ENCODE measurements at regions not wholly inside any gene's neighbourhood (a gene's known extent, or its start where the extent isn't known, plus 50 kb on each side); places are given as distances from the start of the nearest gene placed in this dataset.

DNA sequence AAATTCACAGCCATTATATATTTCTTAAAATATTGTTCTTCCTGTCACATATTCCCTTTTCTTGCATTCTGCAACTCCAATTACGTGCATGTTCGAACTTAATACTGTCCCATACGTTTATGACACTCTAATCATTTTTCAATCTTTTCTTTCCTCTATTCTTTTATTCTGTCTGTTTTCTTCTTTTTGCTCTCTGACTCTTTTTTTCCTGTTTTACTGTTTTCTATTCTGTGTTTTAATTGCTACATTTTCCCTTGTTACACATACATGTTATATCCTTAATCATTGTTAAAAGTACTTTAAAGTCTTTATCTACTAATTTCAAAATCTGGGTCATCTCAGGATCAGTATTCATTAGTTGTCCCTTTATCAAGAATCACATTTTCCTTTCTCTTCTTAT lies 1149.1 kb upstream of the PCDH20 start:
- Mint-ChIP-seq H3K36me3 (ENCODE audit: low read depth) (no peaks in the 10 kb centered on the region), H3K4me1 (ENCODE audit: low read depth) (no peaks in the 10 kb centered on the region), H3K27me3 (ENCODE audit: insufficient read depth) (no peaks in the 10 kb centered on the region), H3K4me3 (no peak overlapping the region), H3K27ac (no peak overlapping the region), H3K9me3 (peaks cover 3% of the 10 kb centered on the region)
- no peak for DNase-seq (ENCODE audit: low spot score)
- intact Hi-C loops (cut with micrococcal nuclease) = no loop called here

DNA sequence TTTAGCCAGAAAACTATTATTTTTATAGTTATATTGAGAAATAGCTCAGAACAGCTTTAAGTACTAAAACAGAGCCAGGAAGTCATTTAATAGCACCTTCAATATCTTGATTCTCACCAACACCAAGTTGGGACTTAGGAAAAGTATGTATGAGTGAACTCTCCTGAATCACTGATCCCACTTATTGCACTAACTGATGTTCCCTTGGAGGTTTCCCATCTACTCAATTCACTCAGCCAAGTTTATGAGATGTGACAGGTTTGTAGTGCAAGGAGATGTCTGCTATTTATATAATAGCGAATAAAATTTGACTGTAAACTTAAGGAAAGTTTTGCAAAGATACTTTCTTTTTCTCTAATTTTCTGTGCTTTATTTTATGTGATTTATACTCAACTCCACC lies 1147.6 kb upstream of the PCDH20 start:
- H3K4me3 Mint-ChIP-seq = no peak overlapping the region
- H3K9me3 Mint-ChIP-seq = peaks cover 3% of the 10 kb centered on the region
- H3K27me3 Mint-ChIP-seq (ENCODE audit: insufficient read depth) = no peaks in the 10 kb centered on the region
- intact Hi-C loops (cut with micrococcal nuclease) = no loop called here
- no peak overlapping the region for H3K27ac Mint-ChIP-seq
- no peaks in the 10 kb centered on the region for H3K4me1 Mint-ChIP-seq (ENCODE audit: low read depth)
- no peak for DNase-seq (ENCODE audit: low spot score)
- no peaks in the 10 kb centered on the region for H3K36me3 Mint-ChIP-seq (ENCODE audit: low read depth)

DNA sequence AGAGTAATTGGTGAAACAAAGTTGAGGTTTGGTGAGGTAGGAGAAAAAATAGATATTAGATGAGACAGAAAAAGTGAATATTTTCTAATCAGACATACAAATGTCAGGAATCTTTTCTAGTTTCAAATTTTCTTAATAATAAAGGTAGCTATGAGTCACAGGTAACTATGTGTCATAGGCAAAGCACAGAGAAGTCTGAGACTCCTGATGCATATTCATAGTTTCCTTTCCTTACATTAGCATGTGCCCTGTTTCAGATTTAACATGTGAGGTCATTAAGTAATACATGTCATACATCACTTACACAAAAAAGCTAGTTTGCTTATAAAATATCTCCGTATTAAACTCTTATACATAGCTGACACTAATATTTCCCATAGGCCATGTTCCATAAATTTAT lies 1141.3 kb upstream of the PCDH20 start:
- no peaks in the 10 kb centered on the region for H3K27me3 Mint-ChIP-seq (ENCODE audit: insufficient read depth)
- no peaks in the 10 kb centered on the region for H3K36me3 Mint-ChIP-seq (ENCODE audit: low read depth)
- H3K4me1 Mint-ChIP-seq (ENCODE audit: low read depth) = no peaks in the 10 kb centered on the region
- intact Hi-C loops (cut with micrococcal nuclease) = no loop called here
- DNase-seq (ENCODE audit: low spot score) = no peak
- no peak overlapping the region for H3K27ac Mint-ChIP-seq
- H3K9me3 Mint-ChIP-seq = no peaks in the 10 kb centered on the region
- no peak overlapping the region for H3K4me3 Mint-ChIP-seq

DNA sequence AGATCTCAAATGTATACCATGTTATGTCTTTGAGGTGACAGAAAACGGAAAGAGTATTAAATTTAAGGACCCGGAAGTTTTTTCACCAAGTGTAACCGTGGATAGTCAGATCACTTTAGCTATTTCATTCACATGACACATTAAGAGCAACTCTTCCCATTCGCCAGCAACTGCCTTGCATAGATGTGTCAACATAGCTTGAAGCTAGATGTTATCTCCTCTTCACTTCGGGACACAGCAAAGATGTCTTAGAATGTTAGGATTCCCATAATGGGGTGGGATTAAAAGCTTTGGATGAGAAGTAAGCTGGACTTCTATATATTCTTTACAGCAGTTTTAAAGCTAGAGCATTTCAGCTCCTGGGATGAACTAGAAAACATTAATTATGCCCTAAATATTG lies 1135.9 kb upstream of the PCDH20 start:
- no peak overlapping the region for H3K4me3 Mint-ChIP-seq
- no peaks in the 10 kb centered on the region for H3K36me3 Mint-ChIP-seq (ENCODE audit: low read depth)
- no peaks in the 10 kb centered on the region for H3K9me3 Mint-ChIP-seq
- intact Hi-C loops (cut with micrococcal nuclease) = no loop called here
- no peak overlapping the region for H3K27ac Mint-ChIP-seq
- no peak for DNase-seq (ENCODE audit: low spot score)
- H3K4me1 Mint-ChIP-seq (ENCODE audit: low read depth) = no peaks in the 10 kb centered on the region
- H3K27me3 Mint-ChIP-seq (ENCODE audit: insufficient read depth) = no peaks in the 10 kb centered on the region

DNA sequence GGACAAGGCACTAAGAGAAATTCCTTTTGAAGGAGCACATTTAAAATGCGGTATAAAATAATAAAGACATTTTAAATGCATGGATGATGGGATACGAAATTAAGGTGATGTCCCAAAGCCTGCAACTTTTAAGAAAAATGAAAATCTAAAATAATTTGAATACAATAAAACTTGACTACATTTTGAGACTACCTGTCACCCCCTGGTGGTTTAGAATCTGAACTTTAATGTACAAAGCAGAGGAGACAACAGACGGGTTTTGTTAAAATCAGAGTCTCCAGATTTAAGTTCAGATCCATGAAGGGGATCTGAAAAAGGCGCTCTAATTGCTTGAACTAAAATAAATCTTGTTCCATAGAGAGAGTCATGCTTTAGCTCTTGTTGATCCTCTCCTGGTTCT lies 1129.3 kb upstream of the PCDH20 start:
- Mint-ChIP-seq H3K9me3 (no peaks in the 10 kb centered on the region), H3K4me1 (ENCODE audit: low read depth) (no peaks in the 10 kb centered on the region), H3K4me3 (no peak overlapping the region), H3K36me3 (ENCODE audit: low read depth) (no peaks in the 10 kb centered on the region), H3K27ac (no peak overlapping the region), H3K27me3 (ENCODE audit: insufficient read depth) (no peaks in the 10 kb centered on the region)
- DNase-seq (ENCODE audit: low spot score) = no peak
- intact Hi-C loops (cut with micrococcal nuclease) = no loop called here

DNA sequence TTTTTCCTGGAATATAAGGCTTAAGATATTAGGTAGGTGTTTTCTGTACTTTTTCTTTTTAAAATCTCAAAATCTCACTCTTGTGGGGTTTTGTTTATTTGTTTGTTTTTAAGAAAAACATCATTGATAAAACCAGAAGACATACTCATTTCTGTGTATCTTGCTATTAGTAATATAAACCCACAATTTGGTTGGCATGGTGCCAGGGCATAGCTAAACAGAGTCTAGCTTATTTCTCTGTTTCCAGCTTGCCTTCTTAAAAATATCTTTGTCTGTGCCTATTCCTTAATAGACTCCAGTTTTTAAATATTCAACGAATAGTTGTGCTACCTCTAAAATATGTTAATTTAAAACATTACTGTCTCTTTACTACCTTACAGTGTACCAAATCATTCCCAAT lies 1121.9 kb upstream of the PCDH20 start:
- Mint-ChIP-seq H3K27me3 (ENCODE audit: insufficient read depth) (no peaks in the 10 kb centered on the region), H3K4me1 (ENCODE audit: low read depth) (no peaks in the 10 kb centered on the region), H3K27ac (no peak overlapping the region), H3K36me3 (ENCODE audit: low read depth) (no peaks in the 10 kb centered on the region), H3K4me3 (no peak overlapping the region), H3K9me3 (peaks cover 4% of the 10 kb centered on the region)
- DNase-seq (ENCODE audit: low spot score) = no peak
- intact Hi-C loops (cut with micrococcal nuclease) = no loop called here

DNA sequence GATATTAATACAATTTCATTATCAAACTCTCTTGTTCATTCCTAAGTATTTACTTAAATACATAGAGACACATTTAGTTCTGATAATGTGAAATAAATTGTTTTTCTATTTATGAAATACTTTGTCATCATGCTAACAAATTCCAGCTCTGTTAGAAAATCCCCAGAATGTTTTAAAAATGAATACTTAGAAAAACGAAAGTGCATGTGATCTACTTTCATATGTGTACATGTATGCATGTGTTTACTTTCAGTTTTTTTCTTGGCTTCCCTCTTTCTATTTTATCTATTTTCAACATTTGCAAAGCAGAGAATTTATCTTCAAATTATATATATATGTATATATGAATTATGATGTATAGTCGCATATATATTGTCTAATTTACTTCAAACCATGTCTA lies 1110.0 kb upstream of the PCDH20 start:
- Mint-ChIP-seq H3K9me3 (peaks cover 4% of the 10 kb centered on the region), H3K27ac (no peak overlapping the region), H3K27me3 (ENCODE audit: insufficient read depth) (no peaks in the 10 kb centered on the region), H3K36me3 (ENCODE audit: low read depth) (no peaks in the 10 kb centered on the region), H3K4me3 (no peak overlapping the region), H3K4me1 (ENCODE audit: low read depth) (no peaks in the 10 kb centered on the region)
- intact Hi-C loops (cut with micrococcal nuclease) = no loop called here
- DNase-seq (ENCODE audit: low spot score) = no peak

DNA sequence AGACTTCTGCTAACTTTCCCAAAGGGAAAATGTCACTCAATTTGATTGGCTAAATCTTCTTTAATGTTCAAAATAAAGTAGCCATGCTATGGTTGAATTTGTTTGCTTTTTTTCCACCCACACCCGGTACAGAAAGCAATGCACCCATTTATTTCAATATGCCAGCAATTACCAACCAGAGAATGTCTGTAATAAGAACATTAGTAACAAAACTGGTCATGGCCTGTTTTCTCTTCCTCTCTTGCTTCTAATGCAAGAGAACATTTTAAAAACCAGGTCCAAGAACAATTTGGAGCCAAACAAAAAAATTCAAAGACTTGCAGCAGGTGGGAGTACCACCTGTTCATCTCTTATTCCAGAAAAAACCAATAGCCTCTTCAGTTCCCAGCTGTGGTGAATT lies 1108.8 kb upstream of the PCDH20 start:
- H3K4me3 Mint-ChIP-seq = no peak overlapping the region
- DNase-seq (ENCODE audit: low spot score) = no peak
- H3K4me1 Mint-ChIP-seq (ENCODE audit: low read depth) = no peaks in the 10 kb centered on the region
- peaks cover 4% of the 10 kb centered on the region for H3K9me3 Mint-ChIP-seq
- no peak overlapping the region for H3K27ac Mint-ChIP-seq
- intact Hi-C loops (cut with micrococcal nuclease) = no loop called here
- no peaks in the 10 kb centered on the region for H3K27me3 Mint-ChIP-seq (ENCODE audit: insufficient read depth)
- H3K36me3 Mint-ChIP-seq (ENCODE audit: low read depth) = no peaks in the 10 kb centered on the region

DNA sequence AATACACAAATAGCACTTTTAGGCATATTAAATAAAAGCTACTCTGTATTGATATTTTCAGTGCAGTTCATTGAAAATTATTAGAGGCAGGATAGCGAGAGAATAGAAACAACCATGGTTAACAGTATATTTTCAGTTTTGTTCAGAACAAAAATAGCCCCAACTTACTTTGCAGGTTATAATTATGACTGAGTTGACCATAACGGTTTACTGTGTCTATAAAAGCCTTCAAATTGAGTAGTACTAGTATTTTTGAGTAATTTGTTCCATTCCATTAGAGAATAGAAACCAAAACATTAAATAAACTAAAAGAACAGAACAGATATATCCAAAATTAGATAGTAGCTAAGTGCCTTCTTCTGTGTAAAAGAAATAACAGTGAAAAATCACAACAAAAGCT lies 1108.4 kb upstream of the PCDH20 start:
- H3K4me3 Mint-ChIP-seq = no peak overlapping the region
- peaks cover 2% of the 10 kb centered on the region for H3K9me3 Mint-ChIP-seq
- intact Hi-C loops (cut with micrococcal nuclease) = no loop called here
- no peaks in the 10 kb centered on the region for H3K4me1 Mint-ChIP-seq (ENCODE audit: low read depth)
- no peak overlapping the region for H3K27ac Mint-ChIP-seq
- no peaks in the 10 kb centered on the region for H3K36me3 Mint-ChIP-seq (ENCODE audit: low read depth)
- no peak for DNase-seq (ENCODE audit: low spot score)
- H3K27me3 Mint-ChIP-seq (ENCODE audit: insufficient read depth) = no peaks in the 10 kb centered on the region

DNA sequence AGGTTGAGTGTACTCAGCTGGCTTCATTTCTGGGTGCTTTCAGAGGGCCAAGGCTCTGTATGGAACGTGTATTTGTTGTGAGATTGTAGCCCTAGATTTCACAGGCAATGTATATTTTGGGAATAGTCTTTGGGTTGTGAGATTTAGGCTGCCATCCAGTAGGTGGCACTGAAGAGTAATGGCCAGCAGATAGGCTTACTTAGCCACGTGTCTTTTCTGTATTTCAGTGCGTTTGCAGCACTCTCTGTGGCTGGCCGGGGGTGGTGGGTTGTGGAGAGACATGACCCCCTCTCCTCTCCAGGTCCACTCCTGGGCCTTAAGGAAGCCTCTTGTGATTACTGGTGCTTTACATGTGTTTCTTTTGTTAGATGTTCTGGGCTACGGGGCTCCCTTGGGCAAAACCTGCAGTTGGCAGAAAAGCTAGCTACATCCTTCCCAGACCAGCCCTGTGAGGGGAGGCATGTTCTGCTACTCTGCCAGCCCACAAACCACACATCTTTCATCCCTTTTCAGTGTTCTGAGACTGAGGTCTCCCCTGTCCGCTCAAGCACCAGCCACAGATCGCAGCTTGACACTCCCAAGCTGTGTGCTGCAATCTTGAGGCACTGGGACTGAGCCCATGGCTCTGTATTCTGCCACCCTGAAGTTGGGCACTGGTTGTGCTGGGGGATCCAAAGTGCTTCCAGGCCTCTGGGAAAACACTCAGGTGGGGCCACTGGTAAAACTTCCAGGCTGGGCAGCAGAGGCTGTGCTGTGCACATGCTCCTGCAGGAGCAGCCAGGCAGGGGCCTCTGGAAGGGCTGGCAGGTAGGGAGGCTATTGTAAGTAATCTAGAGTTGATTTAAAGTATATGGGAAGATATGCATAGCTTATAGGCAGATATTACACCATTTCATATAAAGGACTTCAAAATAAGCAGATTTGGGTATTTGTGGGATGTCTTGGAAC lies 1096.8 kb upstream of the PCDH20 start:
- intact Hi-C loops (cut with micrococcal nuclease) = no loop called here
- Mint-ChIP-seq H3K9me3 (no peaks in the 10 kb centered on the region), H3K4me3 (no peak overlapping the region), H3K27me3 (ENCODE audit: insufficient read depth) (peaks cover 2% of the 10 kb centered on the region), H3K4me1 (ENCODE audit: low read depth) (no peaks in the 10 kb centered on the region), H3K36me3 (ENCODE audit: low read depth) (no peaks in the 10 kb centered on the region), H3K27ac (no peak overlapping the region)
- DNase-seq (ENCODE audit: low spot score) = no peak

DNA sequence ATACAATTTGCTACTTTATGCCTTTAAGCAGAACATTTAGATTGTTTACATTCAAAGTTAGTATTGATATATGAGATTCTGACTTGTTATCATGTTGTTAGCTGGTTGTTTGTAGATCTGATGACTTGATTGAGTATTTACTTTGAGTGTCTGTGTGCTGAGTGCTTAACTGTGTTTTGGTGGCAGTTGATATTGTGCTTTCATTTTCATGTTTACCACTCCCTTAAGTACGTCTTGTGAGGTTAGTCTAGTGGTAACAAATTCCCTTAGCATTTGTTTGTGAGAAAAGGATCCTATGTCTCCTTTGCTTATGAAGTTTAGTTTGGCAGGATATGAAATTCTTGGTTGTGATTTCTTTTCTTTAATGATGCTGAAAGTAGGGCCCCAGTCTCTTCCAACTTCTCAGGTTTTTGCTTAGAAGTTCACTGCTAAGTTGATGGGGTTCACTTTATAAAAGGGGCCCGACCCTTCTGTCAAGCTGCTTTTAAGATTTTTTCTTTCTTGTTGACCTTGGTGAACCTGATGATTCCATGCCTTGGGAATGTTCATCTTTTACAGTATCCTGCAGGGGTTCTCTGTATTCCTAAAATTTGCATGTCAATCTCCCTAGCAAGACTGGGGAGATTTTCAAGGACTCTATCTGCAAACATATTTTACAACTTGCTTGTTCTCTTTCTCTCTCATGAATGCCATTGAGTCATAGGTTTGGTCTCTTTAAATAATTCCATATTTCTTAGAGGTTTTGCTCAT lies 1095.4 kb upstream of the PCDH20 start:
- intact Hi-C loops (cut with micrococcal nuclease) = no loop called here
- Mint-ChIP-seq H3K27me3 (ENCODE audit: insufficient read depth) (peaks cover 2% of the 10 kb centered on the region), H3K36me3 (ENCODE audit: low read depth) (no peaks in the 10 kb centered on the region), H3K4me1 (ENCODE audit: low read depth) (no peaks in the 10 kb centered on the region), H3K9me3 (no peaks in the 10 kb centered on the region), H3K4me3 (no peak overlapping the region), H3K27ac (no peak overlapping the region)
- no peak for DNase-seq (ENCODE audit: low spot score)

DNA sequence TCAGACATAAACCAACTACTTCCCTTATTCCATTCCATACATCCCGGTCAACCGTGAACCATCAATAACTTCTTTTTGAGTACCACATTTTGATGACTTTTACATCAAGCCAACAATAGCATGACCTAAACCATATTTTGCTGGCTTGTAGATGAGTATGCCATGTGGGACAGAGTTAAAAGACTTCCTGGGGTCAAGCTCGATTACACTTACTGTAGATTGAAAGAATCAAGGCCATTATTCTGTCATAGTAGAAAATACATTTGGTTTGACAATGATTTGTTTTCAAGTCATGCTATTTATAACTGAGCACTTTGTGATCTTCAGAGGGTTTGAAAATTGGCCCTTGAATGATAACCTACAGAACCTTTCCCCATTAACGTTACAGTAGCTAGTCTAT lies 1086.9 kb upstream of the PCDH20 start:
- intact Hi-C loops (cut with micrococcal nuclease) = no loop called here
- Mint-ChIP-seq H3K36me3 (ENCODE audit: low read depth) (no peaks in the 10 kb centered on the region), H3K4me1 (ENCODE audit: low read depth) (no peaks in the 10 kb centered on the region), H3K27me3 (ENCODE audit: insufficient read depth) (no peaks in the 10 kb centered on the region), H3K27ac (no peak overlapping the region), H3K9me3 (no peaks in the 10 kb centered on the region), H3K4me3 (no peak overlapping the region)
- no peak for DNase-seq (ENCODE audit: low spot score)

DNA sequence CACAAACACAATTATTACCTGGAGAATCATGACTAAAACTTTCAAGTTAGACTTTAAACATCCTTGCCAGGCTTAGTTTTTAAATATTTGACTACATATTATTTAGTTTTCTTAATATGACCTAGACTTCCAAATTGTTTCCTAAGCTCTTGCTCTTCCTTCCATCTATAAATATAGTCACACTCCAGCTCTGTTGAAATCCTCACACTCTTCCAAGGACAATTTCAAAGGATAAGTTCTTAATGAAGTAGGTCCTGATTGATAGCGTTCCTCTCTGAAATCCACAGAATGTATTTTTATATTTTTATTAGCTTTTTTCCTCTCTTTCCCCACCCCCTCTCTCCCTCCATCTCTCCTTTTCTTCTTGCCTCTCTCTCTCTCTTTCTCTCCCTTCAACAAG lies 1074.1 kb upstream of the PCDH20 start:
- intact Hi-C loops (cut with micrococcal nuclease) = no loop called here
- no peaks in the 10 kb centered on the region for H3K27me3 Mint-ChIP-seq (ENCODE audit: insufficient read depth)
- DNase-seq (ENCODE audit: low spot score) = no peak
- H3K4me3 Mint-ChIP-seq = no peak overlapping the region
- H3K27ac Mint-ChIP-seq = no peak overlapping the region
- no peaks in the 10 kb centered on the region for H3K4me1 Mint-ChIP-seq (ENCODE audit: low read depth)
- H3K9me3 Mint-ChIP-seq = no peaks in the 10 kb centered on the region
- H3K36me3 Mint-ChIP-seq (ENCODE audit: low read depth) = no peaks in the 10 kb centered on the region

Data from activated T-helper 1 cell treated with anti-CD3 and anti-CD28 coated beads, Interleukin-12 subunit alpha, Interleukin-12 subunit beta, Interleukin-2, Interleukin-4 antibody, amounts not matched to agents 30 ng/mL and 10 ng/mL and 1 ng/mL, durations not matched to agents 14 hours and 24 hours and 36 hours (primary cell).